Stimulated activated CD4-positive, alpha-beta T cell treated with anti-CD3 and anti-CD28 coated beads, Interleukin-4, amount 100 ng/mL, for 1 hour (primary cell): ENCODE measurements at regions not wholly inside any gene's neighbourhood (a gene's known extent, or its start where the extent isn't known, plus 50 kb on each side); places are given as distances from the start of the nearest gene placed in this dataset.

Experiments used
- DNase-seq: peaks from one replicate; pipeline ENCODE4 v3.0.0-alpha.2; 2020

DNA sequence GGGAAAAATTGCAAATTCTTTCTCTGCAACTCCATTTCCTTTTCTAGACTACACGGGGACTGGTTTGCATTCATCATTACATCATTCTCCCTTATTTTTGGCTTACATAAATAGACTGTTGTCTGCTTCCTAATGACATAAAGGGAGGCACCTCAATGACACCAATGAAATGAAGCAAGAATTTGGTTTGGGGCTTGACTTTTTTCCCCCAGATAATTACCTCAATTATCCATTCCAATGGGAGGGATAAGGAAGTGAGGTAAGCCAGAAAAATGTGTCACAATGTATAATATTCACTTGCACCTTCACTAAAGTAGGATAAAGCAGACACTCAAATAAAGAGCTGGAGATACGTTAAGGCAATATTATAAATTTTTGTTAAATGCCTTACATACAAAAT lies 240.6 kb upstream of the GRIP1 start:
- DNase-seq: no peak

DNA sequence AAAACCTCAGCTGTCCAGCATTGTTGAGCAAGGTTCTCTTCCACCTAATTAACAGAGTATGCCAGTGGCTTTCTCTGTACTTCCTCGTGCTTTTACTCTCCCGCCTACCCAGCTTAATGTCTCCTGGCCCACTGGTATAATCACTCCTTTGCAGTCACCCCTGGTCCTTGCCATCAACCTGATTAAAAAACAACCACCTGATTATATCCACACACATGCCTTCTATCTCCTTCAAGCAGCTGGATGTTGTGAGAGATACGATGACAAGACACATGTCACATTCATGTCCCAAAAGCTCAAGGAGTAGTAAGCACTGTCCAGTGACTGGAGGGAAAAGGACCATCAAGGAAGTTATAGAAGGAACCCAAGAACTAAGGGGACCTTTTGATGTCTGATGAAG lies 241.3 kb upstream of the GRIP1 start:
- DNase-seq: no peak

DNA sequence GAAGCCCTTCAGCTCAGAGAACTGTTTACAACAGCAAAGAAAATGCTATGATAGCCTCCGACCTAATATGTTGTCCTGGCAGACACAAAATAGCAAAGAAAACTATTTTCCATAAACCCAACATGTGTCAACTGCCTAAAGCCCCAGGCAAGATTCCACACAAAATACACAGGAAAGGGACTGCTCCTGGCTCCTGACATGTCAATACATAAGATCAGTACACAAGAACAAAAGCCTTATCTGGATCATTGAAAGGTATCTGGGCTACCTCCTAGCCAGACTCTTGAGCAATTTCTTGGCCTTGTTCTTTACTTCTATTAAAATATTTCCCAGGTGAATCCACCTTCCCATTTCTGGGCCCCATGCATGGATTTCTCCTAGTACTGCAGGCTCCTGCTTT lies 242.3 kb upstream of the GRIP1 start:
- DNase-seq: no peak

DNA sequence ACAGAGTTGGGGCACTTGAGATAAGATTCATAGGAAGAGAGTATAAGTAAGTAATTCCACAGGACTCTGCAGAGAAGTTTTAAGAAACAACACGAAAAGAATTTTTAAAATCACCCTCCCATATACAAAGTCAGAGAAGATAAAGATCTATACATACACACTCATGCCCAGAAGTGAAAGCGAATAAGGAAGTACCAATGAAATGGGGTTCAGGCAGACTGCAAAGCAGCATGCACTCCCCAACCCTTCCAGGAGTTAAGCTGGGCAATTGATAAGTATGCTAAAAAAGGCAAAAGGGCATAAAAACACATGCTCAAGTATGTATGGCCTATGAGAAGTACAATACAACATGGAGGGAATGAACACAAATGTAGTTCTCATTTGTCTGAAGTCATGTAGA lies 246.2 kb upstream of the GRIP1 start:
- no peak for DNase-seq

DNA sequence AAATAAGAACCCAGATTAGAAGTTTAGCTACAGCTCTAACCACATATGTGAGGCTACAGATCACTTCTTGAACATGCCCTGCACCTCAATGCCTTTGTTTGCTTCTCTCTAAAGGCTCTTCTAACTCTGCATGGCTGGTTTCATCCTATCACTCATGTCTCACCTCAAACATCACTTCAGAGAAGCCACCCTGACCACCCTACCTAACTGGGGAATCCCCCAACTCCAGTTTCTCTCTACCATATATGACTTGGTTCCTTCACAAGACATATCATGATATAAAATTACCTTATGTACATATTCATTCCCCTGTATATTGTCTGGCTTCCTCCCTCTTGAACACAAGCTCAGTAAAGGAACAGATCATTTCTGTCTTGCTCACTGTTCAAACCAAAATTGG lies 250.2 kb upstream of the GRIP1 start:
- no peak for DNase-seq

DNA sequence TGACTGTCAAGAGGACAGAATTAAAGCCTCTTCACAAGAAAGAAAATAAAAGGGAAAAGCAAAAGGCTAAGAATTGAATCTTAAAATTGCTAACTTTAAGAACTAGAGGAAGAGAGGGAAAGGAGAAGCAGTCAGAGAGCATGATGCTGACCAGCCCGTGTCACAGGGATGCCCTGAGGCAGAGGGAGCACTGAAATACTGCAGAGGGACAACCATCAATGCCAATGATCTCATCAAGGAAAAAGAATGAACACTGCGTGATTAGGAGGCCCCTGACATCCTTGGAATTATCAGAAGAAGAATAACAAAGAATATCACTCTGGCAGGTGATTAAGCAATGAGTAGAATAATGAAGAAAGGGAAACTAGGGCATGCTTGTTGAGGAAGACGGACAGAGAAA lies 252.2 kb upstream of the GRIP1 start:
- DNase-seq: no peak

DNA sequence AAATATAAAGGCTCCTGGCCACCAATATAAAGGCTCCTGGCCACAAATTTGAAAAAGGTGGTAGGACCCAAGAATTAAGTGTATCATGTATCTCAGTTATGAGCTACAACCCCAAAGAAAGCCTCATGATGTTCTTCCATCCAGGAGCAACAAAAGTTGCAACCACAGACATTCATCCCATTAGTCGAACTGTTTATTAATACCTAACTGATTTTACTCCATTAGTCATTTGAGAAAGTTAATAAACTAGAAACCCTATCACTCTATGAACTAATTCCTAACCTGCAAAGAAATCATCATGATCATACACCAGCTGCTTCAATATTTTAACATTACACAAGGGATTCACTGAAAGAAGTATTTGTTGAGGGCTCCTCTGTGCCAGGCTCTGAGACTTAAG lies 253.2 kb upstream of the GRIP1 start:
- DNase-seq: no peak

DNA sequence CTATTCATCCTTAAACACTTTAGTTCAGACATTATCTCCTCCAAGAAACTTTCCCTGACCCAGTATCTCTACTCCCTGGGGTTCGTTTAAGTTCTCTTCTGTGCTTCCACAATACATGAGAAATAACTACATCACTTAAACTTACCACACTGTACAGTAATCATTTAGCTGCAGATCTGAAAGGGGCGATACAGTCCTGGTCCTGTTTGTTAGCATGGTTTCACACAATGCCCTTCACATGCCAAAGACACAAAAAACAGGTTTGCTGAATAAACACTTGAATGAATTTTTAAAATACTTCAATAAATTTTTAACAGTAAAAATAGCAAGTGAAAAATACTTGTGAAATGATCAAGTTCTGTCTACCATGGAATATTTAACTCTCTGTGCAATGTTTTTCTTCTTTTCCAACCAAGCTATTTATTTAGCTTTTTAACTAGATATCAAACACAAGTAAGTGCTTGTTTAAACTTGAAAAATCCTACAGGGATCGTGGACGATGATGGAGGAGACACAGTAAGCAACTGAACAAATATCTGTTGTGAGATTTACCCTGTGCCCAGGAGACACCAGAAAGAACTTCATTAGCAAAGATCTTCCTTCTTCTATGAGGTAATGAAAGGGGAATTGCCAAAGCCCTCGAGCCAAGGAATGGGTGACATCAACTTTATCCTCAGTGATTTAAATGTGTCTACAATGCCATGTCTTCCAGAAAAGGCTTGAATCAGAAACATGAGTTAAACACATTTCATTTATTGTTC lies 255.6 kb upstream of the GRIP1 start:
- no peak for DNase-seq

DNA sequence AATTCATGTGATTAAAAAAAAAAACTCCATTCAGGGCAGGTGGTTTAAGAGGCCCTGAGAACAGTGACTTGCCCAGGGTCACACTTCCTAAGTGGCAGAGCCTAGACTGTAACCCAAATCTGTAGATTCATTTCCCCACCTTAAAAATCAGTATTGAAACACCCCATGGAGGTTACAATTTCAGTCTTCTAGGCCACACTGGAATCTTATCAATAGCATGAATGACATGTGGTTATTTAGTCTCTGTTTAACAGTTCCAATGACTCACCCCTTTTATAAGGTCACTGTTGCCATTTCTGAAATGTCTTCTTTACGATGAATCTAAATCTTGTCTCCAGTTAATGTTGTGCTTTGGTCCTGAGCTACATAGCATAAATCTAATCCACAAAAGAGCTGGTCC lies 262.3 kb upstream of the GRIP1 start:
- DNase-seq: no peak

DNA sequence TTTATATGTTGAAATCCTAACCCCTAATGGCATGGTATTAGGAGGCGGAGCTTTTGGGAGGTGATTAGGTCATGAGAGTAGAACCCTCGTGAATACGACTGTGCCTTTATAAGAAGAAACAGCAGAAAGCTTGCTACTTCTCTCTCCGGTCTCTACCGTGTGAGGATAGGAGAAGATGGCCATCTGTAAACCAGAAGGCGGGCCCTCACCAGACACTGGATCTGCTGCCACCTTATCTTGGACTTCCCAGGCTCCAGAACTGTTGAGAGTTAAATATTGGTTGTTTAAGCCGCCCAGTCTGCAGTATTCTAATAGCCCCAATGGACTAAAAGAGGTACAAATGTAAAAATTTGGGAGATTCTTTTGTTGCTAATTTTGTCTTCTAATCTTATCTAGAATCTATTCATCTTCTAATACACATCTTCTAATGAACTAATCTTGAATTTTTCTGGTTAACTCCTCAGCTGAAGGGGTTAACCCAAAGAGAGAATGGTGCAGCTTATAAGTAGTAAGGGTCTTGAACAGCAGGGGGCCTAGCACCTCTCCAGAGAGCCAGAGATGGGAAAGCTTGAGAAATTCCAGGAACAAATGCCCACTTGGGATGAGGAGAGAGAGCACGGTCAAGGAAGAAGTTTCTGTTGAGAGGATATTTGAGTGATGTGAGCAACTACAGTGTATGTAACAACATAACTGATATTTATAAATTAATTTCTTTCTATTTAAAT lies 264.0 kb upstream of the GRIP1 start:
- no peak for DNase-seq

DNA sequence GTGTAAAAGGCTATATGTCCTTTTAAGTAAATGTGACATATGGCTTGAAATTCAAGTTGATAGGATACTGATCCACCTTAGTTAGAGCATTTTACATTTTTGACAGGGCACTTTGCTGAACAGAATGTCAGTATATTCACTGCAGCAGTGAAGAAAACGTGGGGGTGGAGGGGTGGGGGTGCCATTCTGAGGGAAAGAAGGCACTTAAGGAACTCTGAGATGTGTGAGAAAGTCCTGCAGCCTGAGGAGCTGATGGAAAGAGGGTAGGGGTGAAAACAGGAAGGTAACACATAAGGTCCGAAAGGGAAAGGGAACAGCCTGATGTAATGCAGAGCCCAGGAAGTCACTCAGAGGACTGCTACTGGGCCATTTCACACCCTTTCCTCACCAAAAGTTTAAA lies 265.5 kb upstream of the GRIP1 start:
- no peak for DNase-seq

DNA sequence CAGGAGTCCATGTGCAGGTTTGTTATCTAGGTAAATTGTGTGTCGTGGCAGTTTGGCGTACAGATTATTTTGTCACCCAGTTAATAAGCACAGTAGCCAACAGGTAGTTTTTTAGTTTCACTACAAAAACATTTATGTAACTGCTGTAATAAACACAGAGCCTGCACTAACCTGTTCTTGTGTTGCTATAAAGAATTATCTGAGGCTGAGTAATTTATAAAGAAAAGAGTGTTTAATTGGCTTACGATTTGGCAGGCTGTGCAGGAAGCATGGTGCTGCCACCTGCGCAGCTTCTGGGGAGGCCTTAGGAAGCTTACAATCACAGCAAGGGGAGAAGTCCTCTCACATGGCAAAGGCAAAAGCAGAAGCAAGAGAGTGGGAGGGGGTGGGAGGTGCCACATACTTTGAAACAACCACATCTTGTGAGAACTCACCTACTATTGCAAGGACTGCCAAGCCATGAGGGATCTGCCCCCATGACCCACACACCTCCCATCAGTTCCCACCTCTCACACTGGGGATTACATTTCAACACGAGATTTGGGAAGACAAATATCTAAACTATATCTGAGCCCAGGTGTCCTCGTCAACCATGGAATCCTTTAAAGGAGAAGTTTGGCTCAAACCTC lies 266.4 kb upstream of the GRIP1 start:
- DNase-seq: no peak

DNA sequence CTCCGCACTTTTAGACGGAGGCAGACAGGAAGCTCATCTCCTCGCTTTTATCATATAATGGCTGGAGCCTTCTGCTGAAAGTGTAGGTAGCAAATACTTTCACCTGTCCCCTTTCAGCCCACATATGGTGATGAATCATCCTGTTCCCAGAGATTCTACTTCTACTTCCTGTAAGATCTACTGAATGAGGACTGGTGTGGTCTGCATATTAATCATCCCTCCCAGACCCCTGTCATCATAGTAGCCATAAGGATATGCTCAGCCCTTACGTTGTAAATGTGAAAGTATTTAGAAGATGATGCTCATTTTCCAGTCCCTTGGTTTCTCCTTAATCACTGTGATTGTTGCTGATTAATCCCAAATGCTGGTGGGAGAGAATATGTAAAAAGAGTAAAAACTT lies 268.2 kb upstream of the GRIP1 start:
- DNase-seq: no peak

DNA sequence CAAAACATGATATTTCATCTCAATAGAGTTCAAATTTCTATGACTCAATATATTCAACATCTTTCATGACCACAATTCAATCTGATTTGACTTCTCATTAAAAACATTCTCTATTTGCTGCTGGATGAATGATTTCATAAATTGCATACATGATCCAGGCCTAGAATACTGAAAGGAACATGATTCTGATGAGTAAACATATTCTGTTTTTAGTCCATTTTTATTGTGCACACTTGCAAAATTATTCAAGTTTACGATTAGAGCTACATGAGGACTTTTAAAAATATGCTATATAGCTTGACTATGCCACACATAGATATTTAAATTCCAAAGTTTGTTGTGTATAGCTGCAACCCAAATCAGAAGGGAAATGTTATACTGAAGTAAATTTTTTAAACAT lies 273.8 kb upstream of the GRIP1 start:
- DNase-seq: no peak

DNA sequence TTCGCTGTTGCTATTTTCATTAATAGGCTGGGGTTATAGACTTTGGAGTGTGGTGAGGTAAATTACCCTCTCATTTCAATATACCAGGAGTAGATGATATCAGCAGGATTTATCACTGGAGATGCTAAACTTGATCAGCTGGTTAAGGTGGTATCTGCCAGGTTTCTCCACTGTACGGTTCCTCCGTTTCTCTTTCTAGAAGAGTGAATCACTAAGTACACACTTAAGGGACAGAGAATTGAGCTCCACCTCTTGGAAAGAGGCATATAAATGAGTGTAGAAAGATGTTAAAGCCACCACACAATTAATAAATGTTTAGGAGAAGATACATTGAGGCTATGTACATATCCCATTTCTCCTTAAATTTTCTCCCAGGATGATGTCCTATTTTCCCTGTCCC lies 277.4 kb upstream of the GRIP1 start:
- no peak for DNase-seq

DNA sequence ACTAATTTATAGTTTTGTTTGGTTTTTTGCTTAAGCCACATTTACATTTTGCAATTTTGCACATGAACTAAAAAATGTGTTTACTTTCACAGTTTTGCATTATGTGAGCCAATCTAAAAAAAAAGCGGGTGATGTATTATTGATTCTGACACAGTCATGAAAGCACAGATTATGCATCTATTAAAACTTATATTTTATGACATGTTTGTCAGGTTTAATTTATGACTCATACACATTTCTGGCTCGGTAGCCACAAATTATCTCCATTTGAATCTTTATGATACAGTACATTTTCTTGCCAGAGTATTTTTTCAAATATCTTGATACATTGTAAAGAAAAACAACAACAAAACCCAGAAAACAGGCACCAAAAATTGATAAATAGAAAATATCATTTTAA lies 280.4 kb upstream of the GRIP1 start:
- DNase-seq: no peak

DNA sequence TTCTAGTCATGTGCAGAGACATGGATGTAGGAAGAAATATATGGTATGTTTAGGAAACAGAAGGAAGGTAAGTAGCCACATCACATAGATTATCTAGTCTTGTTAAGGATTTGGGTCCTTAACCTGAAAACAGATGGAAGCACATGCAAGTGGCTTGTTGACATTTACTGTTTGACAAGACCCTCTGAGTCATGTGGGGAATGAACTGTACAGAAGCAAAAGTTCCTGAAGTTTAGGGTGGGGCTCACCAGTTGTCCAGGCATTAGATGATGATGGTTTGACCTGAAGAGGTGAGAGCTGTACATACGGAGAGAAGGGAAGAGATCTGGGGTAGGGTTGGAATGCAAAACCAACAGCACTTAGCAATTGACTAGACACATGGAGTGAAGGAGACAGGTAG lies 281.1 kb upstream of the GRIP1 start:
- DNase-seq: no peak

DNA sequence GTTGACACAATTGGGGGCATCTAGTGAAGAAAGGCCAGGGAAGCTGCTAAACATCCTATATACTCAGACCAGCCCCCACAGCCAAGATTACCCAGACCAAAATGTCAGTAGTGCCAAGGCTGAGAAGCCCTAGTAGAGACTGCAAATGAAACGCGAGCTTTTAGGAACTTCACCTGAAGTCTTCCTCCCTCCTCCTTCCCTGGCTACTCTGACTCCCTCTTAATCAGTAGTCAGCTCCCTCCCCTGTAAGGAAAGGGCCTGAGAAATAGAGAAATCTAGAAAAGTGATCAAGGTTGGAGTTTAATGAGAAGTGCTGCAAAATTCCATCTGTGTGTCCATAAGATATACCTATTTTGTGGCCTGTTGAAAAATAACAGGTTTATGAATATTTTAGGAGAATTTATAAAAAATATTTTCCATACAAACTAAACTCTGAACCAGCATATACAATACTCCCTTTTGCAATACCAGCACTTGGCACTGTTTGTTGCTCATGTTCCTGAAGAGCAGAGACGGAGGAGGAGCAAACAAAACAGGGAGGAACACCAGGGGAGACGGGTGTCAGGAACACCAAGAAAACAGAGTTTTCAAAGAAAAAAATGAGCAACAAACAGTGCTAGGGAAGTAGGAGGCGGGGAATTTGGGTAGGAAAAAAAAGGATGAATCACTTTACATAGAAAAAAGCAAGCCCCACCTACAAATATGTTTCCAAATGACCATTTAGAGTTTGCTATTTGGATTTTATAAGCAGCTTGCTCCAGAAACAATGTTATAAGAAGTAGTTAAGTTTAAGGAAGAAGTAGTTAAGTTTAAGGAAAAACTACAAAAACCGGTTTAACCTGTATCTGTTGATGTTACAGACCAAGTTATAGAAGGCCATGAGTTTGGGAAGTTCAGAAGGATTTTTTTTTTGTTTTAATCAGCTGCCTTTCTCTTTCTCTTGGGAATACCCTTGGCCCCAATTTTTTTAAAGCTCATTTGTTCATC lies 282.1 kb upstream of the GRIP1 start:
- no peak for DNase-seq

DNA sequence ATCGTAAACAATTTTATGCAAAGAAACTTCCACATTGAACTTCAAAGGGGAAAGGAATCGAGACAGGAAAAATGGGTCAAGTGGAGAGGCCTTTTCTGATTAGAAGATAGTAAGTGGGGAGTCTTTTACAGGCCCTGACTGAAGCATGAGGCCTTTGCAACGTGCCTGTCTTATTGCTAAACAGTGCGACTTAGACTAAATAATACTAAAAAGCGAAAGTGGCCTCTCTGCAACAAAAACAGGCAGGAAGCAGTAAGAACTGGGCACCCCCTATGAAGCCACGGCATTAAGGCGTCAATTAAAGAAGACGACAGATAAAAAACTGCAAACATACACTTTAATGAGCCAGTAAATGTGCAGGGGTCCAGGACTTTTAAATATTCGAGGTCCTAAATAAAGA lies 283.4 kb upstream of the GRIP1 start:
- no peak for DNase-seq

DNA sequence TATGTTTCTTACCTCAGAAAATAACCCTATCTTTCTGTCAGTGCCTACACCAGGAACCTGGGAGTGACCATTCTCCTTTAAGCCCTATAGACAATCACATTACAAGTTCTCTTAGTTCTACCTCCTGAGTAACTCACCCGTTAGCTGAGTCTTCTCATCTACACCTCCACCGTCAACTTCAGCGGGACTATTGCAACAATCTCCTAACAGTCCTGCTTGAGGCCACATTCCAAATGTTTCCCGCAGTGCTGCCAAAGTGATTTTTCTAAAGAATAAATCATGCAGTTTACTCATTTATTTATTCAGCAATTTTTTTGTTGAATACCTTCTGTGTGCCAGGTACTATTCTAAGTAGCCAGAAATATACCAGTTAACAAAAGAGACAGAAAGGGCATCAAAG lies 285.0 kb upstream of the GRIP1 start:
- no peak for DNase-seq

DNA sequence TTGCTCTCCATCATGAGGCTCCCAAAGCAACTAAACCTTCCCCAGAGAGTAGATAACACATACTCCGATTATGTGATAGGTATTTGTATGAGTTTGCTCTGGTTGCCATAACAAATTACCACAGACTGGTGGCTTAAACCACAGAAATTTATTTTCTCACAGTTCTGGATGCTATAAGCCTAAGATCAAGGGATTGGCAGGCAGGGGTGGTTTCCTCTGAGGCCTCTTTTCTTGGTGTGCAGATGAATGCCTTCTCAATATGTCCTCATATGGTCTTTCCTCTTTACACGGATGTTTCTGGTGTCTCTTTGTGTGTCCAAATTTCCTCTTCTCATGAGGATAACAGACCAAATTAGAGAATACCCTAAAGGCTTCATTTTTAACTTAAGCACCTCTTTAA lies 285.8 kb upstream of the GRIP1 start:
- no peak for DNase-seq

DNA sequence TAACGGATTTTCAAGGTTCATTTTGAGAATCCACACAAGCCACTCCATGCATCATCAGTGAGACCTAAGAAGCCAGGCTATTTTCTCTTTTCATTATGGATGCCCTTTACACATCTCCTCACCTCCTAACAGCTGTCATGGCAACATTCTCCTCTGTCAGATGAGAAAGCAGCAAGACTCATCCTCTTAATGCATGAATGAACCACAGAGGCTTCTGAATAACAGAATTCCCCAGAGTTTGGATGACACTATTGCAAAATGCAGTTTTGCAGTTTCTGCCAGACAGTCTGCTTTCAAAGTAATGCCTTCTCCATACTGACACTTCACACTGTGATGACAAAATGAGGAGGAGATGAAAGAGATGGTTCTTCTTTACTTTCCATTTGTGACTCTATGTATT lies 286.7 kb upstream of the GRIP1 start:
- DNase-seq: no peak

DNA sequence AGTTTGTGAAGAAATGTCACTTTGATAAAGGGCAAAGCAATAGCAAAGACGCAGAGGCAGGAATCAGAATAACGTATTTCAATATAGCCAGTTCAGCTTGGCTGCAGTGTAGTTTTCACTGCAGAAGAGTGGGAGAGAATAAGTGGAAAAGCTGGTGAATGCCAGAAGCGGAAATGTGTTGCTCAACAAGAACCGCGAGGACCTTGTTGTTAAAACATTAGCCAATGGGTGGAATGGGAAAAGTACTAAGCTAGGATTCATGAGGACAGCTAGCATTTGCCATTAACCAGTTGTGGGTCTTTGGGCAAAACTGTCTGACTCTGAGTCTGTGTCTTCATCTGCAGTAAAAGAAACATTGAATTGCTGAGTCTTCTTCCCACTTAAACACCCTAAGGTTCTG lies 292.9 kb upstream of the GRIP1 start:
- DNase-seq: no peak
